KMS-11 (cell line): ENCODE measurements at regions not wholly inside any gene's neighbourhood (a gene's known extent, or its start where the extent isn't known, plus 50 kb on each side); places are given as distances from the start of the nearest gene placed in this dataset.

ENCODE experiments used
- H2AFZ ChIP-seq: fragments of 200-600 bp; sonication (generic); 2 replicates; pipeline ENCODE4 v1.6.1; 2016; ENCODE audit warnings: antibody characterized with exemption, mixed run types, low read depth
- H3K27ac ChIP-seq: fragments of 200-600 bp; sonication (generic); 2 replicates; pipeline ENCODE4 v1.6.1; 2016; ENCODE audit warnings: mild to moderate bottlenecking, mixed run types
- H3K27me3 ChIP-seq: fragments of 200-600 bp; sonication (generic); 2 replicates; pipeline ENCODE4 v1.6.1; 2017; ENCODE audit warnings: mild to moderate bottlenecking, low read depth, mixed run types, moderate library complexity; ENCODE audit not compliant: insufficient read depth
- H3K36me3 ChIP-seq: fragments of 200-600 bp; sonication (generic); 2 replicates; pipeline ENCODE4 v1.6.1; 2017; ENCODE audit warnings: mild to moderate bottlenecking, mixed run types; ENCODE audit not compliant: insufficient read depth
- H3K4me1 ChIP-seq: fragments of 200-600 bp; sonication (generic); 2 replicates; pipeline ENCODE4 v1.6.1; 2016; ENCODE audit warnings: mild to moderate bottlenecking, low read depth, mixed run types; ENCODE audit not compliant: poor library complexity, severe bottlenecking
- H3K4me2 ChIP-seq: fragments of 200-600 bp; sonication (generic); 2 replicates; pipeline ENCODE4 v1.7.0; 2016; ENCODE audit warnings: mild to moderate bottlenecking, mixed run types
- H3K4me3 ChIP-seq: fragments of 200-600 bp; sonication (generic); IDR thresholded peaks from 2 replicates; pipeline ENCODE4 v1.6.1; 2017; ENCODE audit warnings: low read depth, low read length, mixed read lengths; ENCODE audit not compliant: insufficient read depth
- H3K79me2 ChIP-seq: fragments of 200-600 bp; sonication (generic); 2 replicates; pipeline ENCODE4 v1.6.1; 2016; ENCODE audit warnings: low read depth, mixed run types; ENCODE audit not compliant: insufficient read depth
- H3K9ac ChIP-seq: fragments of 200-600 bp; sonication (generic); 2 replicates; pipeline ENCODE4 v1.6.1; 2016; ENCODE audit warnings: mild to moderate bottlenecking, mixed run types
- H4K20me1 ChIP-seq: fragments of 200-600 bp; sonication (generic); 2 replicates; pipeline ENCODE4 v1.6.1; 2016; ENCODE audit warnings: mild to moderate bottlenecking, mixed run types; ENCODE audit not compliant: insufficient read depth
- TF ChIP-seq, protein P1 (sequence below): fragments of 200-600 bp; sonication (generic); conservative IDR thresholded peaks from 2 replicates; pipeline ENCODE4 v1.6.1; 2017; ENCODE audit warnings: low read depth, mild to moderate bottlenecking, antibody characterized with exemption, low read length, moderate library complexity, mixed read lengths

- Histone ChIP-seq H3K27ac (no peak overlapping the region), H3K4me3 (no peak overlapping the region), H3K36me3 (no peaks in the 10 kb centered on the region), H3K4me1 (no peaks in the 10 kb centered on the region), H3K79me2 (no peaks in the 10 kb centered on the region), H3K27me3 (no peaks in the 10 kb centered on the region), H2AFZ (no peak overlapping the region), H4K20me1 (no peaks in the 10 kb centered on the region), H3K9ac (no peak overlapping the region), H3K4me2 (no peak overlapping the region)
- TF ChIP-seq, protein P1, sequence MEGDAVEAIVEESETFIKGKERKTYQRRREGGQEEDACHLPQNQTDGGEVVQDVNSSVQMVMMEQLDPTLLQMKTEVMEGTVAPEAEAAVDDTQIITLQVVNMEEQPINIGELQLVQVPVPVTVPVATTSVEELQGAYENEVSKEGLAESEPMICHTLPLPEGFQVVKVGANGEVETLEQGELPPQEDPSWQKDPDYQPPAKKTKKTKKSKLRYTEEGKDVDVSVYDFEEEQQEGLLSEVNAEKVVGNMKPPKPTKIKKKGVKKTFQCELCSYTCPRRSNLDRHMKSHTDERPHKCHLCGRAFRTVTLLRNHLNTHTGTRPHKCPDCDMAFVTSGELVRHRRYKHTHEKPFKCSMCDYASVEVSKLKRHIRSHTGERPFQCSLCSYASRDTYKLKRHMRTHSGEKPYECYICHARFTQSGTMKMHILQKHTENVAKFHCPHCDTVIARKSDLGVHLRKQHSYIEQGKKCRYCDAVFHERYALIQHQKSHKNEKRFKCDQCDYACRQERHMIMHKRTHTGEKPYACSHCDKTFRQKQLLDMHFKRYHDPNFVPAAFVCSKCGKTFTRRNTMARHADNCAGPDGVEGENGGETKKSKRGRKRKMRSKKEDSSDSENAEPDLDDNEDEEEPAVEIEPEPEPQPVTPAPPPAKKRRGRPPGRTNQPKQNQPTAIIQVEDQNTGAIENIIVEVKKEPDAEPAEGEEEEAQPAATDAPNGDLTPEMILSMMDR, result peak; percentile 34
Measured at GRCh38 chr4:170990989-170991589, 822.1 kb upstream of the GALNTL6 start.

- no peaks in the 10 kb centered on the region for H3K79me2 ChIP-seq
- no peaks in the 10 kb centered on the region for H3K36me3 ChIP-seq
- H3K4me2 ChIP-seq, result no peak overlapping the region
- TF ChIP-seq, protein P1, result no peak
- H3K27me3 ChIP-seq, result no peaks in the 10 kb centered on the region
- no peak overlapping the region for H3K27ac ChIP-seq
- H3K9ac ChIP-seq, result no peak overlapping the region
- H4K20me1 ChIP-seq, result no peaks in the 10 kb centered on the region
- no peaks in the 10 kb centered on the region for H3K4me1 ChIP-seq
- no peak overlapping the region for H3K4me3 ChIP-seq
- H2AFZ ChIP-seq, result no peak overlapping the region
Measured at GRCh38 chr4:170988446-170988845, 824.8 kb upstream of the GALNTL6 start.

DNA sequence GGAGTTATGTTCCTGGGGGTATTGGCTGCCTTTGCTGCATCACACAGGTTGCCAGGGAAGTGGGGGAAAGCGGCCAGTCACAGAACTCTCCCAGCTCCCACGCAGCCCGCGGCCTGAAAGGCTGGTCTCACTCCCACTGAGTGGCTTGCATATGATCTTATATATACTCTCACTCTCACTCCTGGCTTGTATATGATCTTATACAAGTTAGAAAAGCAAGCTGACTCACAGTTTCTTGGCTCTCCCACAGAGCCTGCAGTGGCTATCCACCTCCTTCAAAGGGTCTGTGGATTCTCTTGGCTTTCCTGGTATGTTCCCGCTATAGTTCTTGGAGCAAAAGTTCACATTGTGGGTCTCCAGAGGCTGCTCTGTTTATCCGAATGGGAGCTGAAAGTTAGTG lies 833.5 kb upstream of the GALNTL6 start:
- Histone ChIP-seq H2AFZ (no peak overlapping the region), H3K27me3 (no peaks in the 10 kb centered on the region), H3K36me3 (no peaks in the 10 kb centered on the region), H3K4me3 (no peak overlapping the region), H3K9ac (no peak overlapping the region), H4K20me1 (no peaks in the 10 kb centered on the region), H3K4me1 (no peaks in the 10 kb centered on the region), H3K27ac (no peak overlapping the region), H3K79me2 (no peaks in the 10 kb centered on the region), H3K4me2 (no peak overlapping the region)
- TF ChIP-seq, protein P1, result no peak

DNA sequence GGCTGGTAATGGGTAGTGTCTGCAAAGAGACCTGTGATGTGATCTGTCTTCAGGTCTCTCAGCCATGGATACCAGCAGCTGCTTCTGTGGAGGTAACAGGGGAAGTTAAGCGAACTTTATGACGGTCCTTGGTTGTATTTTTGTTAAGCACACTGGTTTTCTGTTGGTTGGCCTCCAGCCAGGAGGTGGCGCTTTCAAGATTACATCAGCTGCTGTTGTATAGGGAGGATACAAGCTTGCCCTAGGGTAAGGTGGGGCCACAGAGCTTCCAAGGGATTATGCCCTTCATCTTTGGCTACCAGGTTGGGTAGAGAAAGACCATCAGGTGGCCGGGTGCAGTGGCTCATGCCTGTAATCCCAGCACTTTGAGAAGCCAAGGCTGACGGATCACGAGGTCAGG lies 834.2 kb upstream of the GALNTL6 start:
- no peaks in the 10 kb centered on the region for H3K27me3 ChIP-seq
- H4K20me1 ChIP-seq, result no peaks in the 10 kb centered on the region
- no peak overlapping the region for H3K27ac ChIP-seq
- no peak overlapping the region for H3K4me2 ChIP-seq
- H3K4me3 ChIP-seq, result no peak overlapping the region
- H3K9ac ChIP-seq, result no peak overlapping the region
- TF ChIP-seq, protein P1, result no peak
- H3K4me1 ChIP-seq, result no peaks in the 10 kb centered on the region
- no peak overlapping the region for H2AFZ ChIP-seq
- no peaks in the 10 kb centered on the region for H3K36me3 ChIP-seq
- no peaks in the 10 kb centered on the region for H3K79me2 ChIP-seq
